Suprapubic skin (tissue), 3 donors: ENCODE measurements at regions not wholly inside any gene's neighbourhood (a gene's known extent, or its start where the extent isn't known, plus 50 kb on each side); places are given as distances from the start of the nearest gene placed in this dataset.

ENCODE experiments used
- CTCF ChIP-seq, 2 donors: fragments of 200-600 bp in 1 of 2; fragments of 450-650 bp in 1 of 2; sonication (generic) in 1 of 2; IDR thresholded peaks; one replicate each; pipeline ENCODE4 v1.5.1; 2016 to 2019; ENCODE audit warnings: antibody characterized with exemption in 2 of 2, mild to moderate bottlenecking in 1 of 2, moderate library complexity in 1 of 2
- EP300 ChIP-seq: sonication (generic); formaldehyde crosslinking; IDR thresholded peaks from one replicate; pipeline ENCODE4 v1.6.1; 2017; ENCODE audit warnings: antibody characterized with exemption
- POLR2A ChIP-seq, 2 donors: fragments of 450-650 bp; IDR thresholded peaks; one replicate each; pipeline ENCODE4 v1.6.1; 2017; ENCODE audit warnings: antibody characterized with exemption in 2 of 2, mild to moderate bottlenecking in 2 of 2, moderate library complexity in 2 of 2

GRCh38 chr2:21265752-21266151 is 142.0 kb downstream of the TDRD15 start:
- TF ChIP-seq CTCF (IDR thresholded peaks at IDR 0.05) (no peak), POLR2A (IDR thresholded peaks at IDR 0.05) (no peak), EP300 (no peak)
